Left lung (tissue), 4 donors: ENCODE measurements at regions not wholly inside any gene's neighbourhood (a gene's known extent, or its start where the extent isn't known, plus 50 kb on each side); places are given as distances from the start of the nearest gene placed in this dataset.

Source experiments
- ATAC-seq: fragments of 200-7000 bp; cut with Tn5 transposase; one replicate; pipeline ENCODE4 v1.9.1; 2020; ENCODE audit warnings: moderate library complexity
- DNase-seq, 4 donors: peaks; one replicate each; pipeline ENCODE4 v3.0.0-alpha.2; 2013 to 2020
- H3K27ac ChIP-seq, 2 donors: fragments of 200-600 bp; sonication (generic) in 1 of 2; one replicate each; pipeline versions ENCODE4 v1.5.0 to v1.8.0; 2020 to 2021
- H3K27me3 ChIP-seq, 2 donors: fragments of 200-600 bp; sonication (generic) in 1 of 2; one replicate each; pipeline versions ENCODE4 v1.5.0 to v1.8.0; 2020 to 2021
- H3K36me3 ChIP-seq, 2 donors: fragments of 200-600 bp; sonication (generic) in 1 of 2; one replicate each; pipeline versions ENCODE4 v1.5.0 to v1.8.0; 2020 to 2021
- H3K4me1 ChIP-seq, 2 donors: fragments of 200-600 bp; one replicate each; pipeline ENCODE4 v1.8.0; 2021
- H3K4me3 ChIP-seq, 2 donors: fragments of 200-600 bp; sonication (generic) in 1 of 2; one replicate each; pipeline versions ENCODE4 v1.5.0 to v1.8.0; 2020 to 2021; ENCODE audit warnings: mild to moderate bottlenecking in 1 of 2
- H3K9me3 ChIP-seq, 2 donors: fragments of 200-600 bp; sonication (generic) in 1 of 2; one replicate each; pipeline versions ENCODE4 v1.5.0 to v1.8.0; 2020 to 2021
- intact Hi-C, 2 donors: fragments of 100-400 bp; cut with DNase I; formaldehyde crosslinking; loops; one replicate each; pipeline versions ENCODE4 v1.11.2 to v1.14.2; 2022
- TF ChIP-seq, protein P1 (sequence below), 2 donors: fragments of 200-600 bp; sonication (generic) in 1 of 2; IDR thresholded peaks; one replicate each; pipeline versions ENCODE4 v1.5.0 to v1.8.0; 2021; ENCODE audit warnings: antibody characterized with exemption in 2 of 2
- donor health status: DM: no; HTN: yes; CAD: no.
- donor health status: DM: no; HTN: no; CAD: no.

DNA sequence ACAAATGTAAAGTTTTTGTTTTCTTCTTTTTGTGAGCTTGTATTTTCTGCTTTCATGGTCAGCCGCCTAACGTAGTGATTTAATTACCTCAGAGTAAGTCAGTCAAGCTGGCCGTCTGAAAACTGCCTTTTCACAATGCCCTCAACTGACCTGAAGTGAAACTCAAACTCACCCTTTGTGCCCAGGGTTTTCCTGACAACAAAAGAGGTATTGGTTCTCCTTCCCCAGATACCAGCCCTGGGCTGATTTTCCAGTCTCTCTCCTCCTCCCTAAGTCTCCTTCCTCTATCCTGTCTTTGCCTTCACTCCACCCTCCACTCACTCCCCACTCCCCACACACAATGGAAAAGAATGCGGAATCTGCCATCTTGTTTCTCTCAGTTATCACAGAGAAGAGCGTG, 184.5 kb upstream of the HEY2 start:
- no peak for ATAC-seq
- intact Hi-C loops = no loop called here
- Histone ChIP-seq H3K4me1 (no peaks in the 10 kb centered on the region), H3K27ac (no peak overlapping the region), H3K36me3 (no peaks in the 10 kb centered on the region), H3K27me3 (no peaks in the 10 kb centered on the region), H3K9me3 (no peaks in the 10 kb centered on the region), H3K4me3 (no peak overlapping the region)
- no peak for DNase-seq
- TF ChIP-seq, protein P1, sequence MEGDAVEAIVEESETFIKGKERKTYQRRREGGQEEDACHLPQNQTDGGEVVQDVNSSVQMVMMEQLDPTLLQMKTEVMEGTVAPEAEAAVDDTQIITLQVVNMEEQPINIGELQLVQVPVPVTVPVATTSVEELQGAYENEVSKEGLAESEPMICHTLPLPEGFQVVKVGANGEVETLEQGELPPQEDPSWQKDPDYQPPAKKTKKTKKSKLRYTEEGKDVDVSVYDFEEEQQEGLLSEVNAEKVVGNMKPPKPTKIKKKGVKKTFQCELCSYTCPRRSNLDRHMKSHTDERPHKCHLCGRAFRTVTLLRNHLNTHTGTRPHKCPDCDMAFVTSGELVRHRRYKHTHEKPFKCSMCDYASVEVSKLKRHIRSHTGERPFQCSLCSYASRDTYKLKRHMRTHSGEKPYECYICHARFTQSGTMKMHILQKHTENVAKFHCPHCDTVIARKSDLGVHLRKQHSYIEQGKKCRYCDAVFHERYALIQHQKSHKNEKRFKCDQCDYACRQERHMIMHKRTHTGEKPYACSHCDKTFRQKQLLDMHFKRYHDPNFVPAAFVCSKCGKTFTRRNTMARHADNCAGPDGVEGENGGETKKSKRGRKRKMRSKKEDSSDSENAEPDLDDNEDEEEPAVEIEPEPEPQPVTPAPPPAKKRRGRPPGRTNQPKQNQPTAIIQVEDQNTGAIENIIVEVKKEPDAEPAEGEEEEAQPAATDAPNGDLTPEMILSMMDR (IDR thresholded peaks at IDR 0.05) = no peak

DNA sequence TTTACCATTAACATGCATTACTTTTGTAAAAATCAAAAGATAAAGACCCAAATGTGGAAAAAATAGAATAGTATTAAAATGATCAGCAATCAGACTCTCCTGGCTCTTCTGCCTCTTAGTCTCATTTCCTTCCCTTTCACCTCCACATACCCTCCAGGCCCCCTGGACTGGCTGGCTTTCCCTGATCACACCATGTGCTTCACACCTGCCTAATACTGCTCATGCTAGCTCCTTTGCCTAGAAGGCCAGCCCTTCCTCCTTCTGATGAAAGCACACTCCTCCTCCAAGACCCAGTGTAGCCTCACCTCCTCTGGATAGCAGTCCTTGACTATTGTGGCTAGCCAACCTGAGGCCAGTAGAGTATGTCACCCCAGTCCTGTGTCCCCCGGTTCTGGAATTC, 182.0 kb upstream of the HEY2 start:
- no peaks in the 10 kb centered on the region for H3K36me3 ChIP-seq
- intact Hi-C loops = no loop called here
- DNase-seq (no peak), ATAC-seq (no peak)
- TF ChIP-seq, protein P1 (IDR thresholded peaks at IDR 0.05) = no peak
- no peaks in the 10 kb centered on the region for H3K9me3 ChIP-seq
- no peak overlapping the region for H3K4me3 ChIP-seq
- H3K4me1 ChIP-seq = no peaks in the 10 kb centered on the region
- no peaks in the 10 kb centered on the region for H3K27me3 ChIP-seq
- H3K27ac ChIP-seq = no peak overlapping the region

DNA sequence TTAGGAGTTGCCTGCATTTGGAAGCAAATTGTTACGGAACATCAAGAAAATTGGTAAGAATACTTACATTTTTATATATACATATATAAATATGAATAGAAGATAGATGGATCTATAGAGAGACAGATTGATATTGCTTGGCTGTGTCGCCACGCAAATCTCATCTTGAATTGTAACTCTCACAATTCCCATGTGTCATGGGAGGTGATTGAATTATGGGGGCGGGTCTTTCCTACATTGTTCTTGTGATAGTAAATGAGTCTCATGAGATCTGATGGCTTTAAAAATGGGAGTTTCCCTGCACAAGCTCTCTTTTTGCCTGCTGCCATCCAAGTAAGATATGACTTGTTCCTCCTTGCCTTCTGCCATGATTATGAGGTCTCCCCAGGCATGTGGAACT, 180.8 kb upstream of the HEY2 start:
- intact Hi-C loops = no loop called here
- DNase-seq (no peak), ATAC-seq (no peak)
- Histone ChIP-seq H3K4me3 (no peak overlapping the region), H3K27ac (no peak overlapping the region), H3K4me1 (no peaks in the 10 kb centered on the region), H3K36me3 (no peaks in the 10 kb centered on the region), H3K9me3 (no peaks in the 10 kb centered on the region), H3K27me3 (no peaks in the 10 kb centered on the region)
- TF ChIP-seq, protein P1 (IDR thresholded peaks at IDR 0.05) = no peak

DNA sequence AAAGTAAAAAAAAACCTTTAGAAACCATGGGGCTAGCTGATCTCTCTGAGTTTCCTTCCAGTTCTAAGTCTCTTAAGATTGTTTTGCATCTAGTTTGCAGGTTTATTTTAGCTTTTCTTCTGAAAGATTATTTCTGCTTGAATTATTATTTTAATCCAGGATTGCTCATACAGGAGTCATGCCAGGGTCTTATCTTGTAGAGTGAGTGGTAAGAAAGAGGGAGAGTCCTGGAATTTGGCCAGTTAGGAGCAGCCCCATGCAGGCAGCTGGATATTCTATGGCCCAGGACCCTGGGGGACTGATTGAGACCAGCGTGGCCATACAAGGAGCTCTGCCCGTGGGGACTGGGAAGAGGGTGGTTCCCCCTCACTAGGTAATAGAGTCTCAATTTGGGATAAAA, 178.9 kb upstream of the HEY2 start:
- Histone ChIP-seq H3K4me1 (no peaks in the 10 kb centered on the region), H3K9me3 (no peaks in the 10 kb centered on the region), H3K36me3 (no peaks in the 10 kb centered on the region), H3K27me3 (no peaks in the 10 kb centered on the region), H3K4me3 (no peak overlapping the region), H3K27ac (no peak overlapping the region)
- no peak for DNase-seq
- TF ChIP-seq, protein P1 (IDR thresholded peaks at IDR 0.05) = no peak
- no peak for ATAC-seq
- intact Hi-C loops = no loop called here

DNA sequence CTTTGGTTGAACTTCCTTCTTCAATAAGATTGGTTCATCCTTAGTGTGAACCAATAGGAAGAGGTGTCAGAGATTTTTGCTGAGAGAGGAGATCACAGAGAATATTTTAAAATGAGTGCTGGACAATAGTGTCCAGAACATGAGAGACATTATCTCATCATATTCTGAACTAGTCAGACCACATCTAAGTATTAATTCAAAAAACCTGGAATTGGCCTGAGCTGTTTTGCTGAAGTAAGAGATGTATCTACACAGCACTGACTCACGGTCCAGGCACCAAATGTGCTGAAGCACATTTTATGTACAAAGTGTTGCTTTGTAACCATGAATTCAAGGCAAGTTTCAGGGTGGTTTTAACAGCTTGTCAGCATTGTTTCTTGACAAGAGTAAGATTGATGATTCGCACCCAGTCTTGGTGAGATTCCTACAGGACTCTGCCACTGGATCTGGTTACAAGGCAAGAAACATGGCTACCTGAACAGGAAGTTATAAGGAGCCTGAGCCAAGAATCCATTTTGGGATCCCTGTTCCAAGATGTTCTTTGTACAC, 178.2 kb upstream of the HEY2 start:
- no peak overlapping the region for H3K27ac ChIP-seq
- no peak for DNase-seq
- H3K4me3 ChIP-seq = no peak overlapping the region
- H3K36me3 ChIP-seq = no peaks in the 10 kb centered on the region
- ATAC-seq = no peak
- TF ChIP-seq, protein P1 (IDR thresholded peaks at IDR 0.05) = no peak
- no peaks in the 10 kb centered on the region for H3K27me3 ChIP-seq
- no peaks in the 10 kb centered on the region for H3K4me1 ChIP-seq
- intact Hi-C loops = no loop called here
- H3K9me3 ChIP-seq = no peaks in the 10 kb centered on the region
